B cell (primary cell): ENCODE measurements at regions not wholly inside any gene's neighbourhood (a gene's known extent, or its start where the extent isn't known, plus 50 kb on each side); places are given as distances from the start of the nearest gene placed in this dataset.

ENCODE experiments used
- ATAC-seq: fragments of 200-7000 bp; cut with Tn5 transposase; one replicate; pipeline ENCODE4 v1.10.0; 2021; ENCODE audit warnings: low read depth, mild to moderate bottlenecking, moderate number of reproducible peaks, moderate library complexity
- CTCF ChIA-PET: fragments of 350-600 bp; sonication (Branson Sonifier 250); formaldehyde crosslinking; loops from one replicate; lab custom pipeline; 2021; ENCODE audit warnings: antibody characterized with exemption, inconsistent platforms; lab: Charles Lee
- POLR2A ChIA-PET: fragments of 350-600 bp; sonication (Branson Sonifier 250); formaldehyde crosslinking; loops from one replicate; lab custom pipeline; 2021; ENCODE audit warnings: antibody characterized with exemption; lab: Charles Lee
- DNase-seq: peaks from one replicate; pipeline ENCODE4 v3.0.0; 2013
- H2AFZ ChIP-seq: 2 replicates; pipeline ENCODE4 v1.6.1; 2012; ENCODE audit warnings: mild to moderate bottlenecking, low read depth, low read length; ENCODE audit not compliant: insufficient read depth, poor library complexity, severe bottlenecking
- H3K27ac ChIP-seq, 2 donors: 1 replicate in 1 of 2; 2 replicates in 1 of 2; pipeline ENCODE4 v1.5.1; 2012 to 2013; ENCODE audit warnings: low read length in 2 of 2, mild to moderate bottlenecking in 2 of 2, moderate library complexity in 1 of 2
- H3K27me3 ChIP-seq, 4 experiments: fragments of 200-600 bp in 1 of 4; sonication (generic) in 1 of 4; replicated peaks in 1 of 4; 1 replicate in 2 of 4; 2 replicates in 2 of 4; pipeline versions ENCODE4 v1.6.1 to v1.7.0; 2013 to 2016; ENCODE audit warnings: low read length in 3 of 4, mild to moderate bottlenecking in 2 of 4, mixed read lengths in 1 of 4, moderate library complexity in 1 of 4; ENCODE audit not compliant: insufficient read depth in 4 of 4, control insufficient read depth in 3 of 4; ENCODE audit errors: control extremely low read depth in 1 of 4
- H3K36me3 ChIP-seq, 2 experiments: replicated peaks in 1 of 2; 1 replicate in 1 of 2; 2 replicates in 1 of 2; pipeline versions ENCODE4 v1.6.1 to v1.7.1; 2013; ENCODE audit warnings: low read length in 1 of 2; ENCODE audit not compliant: insufficient read depth in 2 of 2, control insufficient read depth in 1 of 2; ENCODE audit errors: control extremely low read depth in 1 of 2, extremely low read depth in 1 of 2
- H3K4me1 ChIP-seq, 2 donors: fragments of 200-600 bp in 1 of 2; sonication (generic) in 1 of 2; 1 replicate in 1 of 2; 2 replicates in 1 of 2; pipeline versions ENCODE4 v1.5.1 to v1.6.1; 2013 to 2017; ENCODE audit warnings: low read length in 2 of 2; ENCODE audit not compliant: control insufficient read depth in 2 of 2, insufficient read depth in 2 of 2
- H3K4me2 ChIP-seq: replicated peaks from 2 replicates; pipeline ENCODE3; 2012; ENCODE audit warnings: mild to moderate bottlenecking, low read depth, low read length; ENCODE audit not compliant: poor library complexity, severe bottlenecking
- H3K4me3 ChIP-seq, 5 experiments: fragments of 200-600 bp in 1 of 5; sonication (generic) in 1 of 5; 1 replicate in 3 of 5; 2 replicates in 2 of 5; pipeline versions ENCODE4 v1.5.1 to v1.7.0; 2011 to 2016; ENCODE audit warnings: low read length in 4 of 5, mild to moderate bottlenecking in 4 of 5, low read depth in 2 of 5, control low read depth in 1 of 5, moderate library complexity in 1 of 5; ENCODE audit not compliant: insufficient read depth in 1 of 5; ENCODE audit errors: control extremely low read depth in 1 of 5, extremely low read depth in 1 of 5
- H3K79me2 ChIP-seq: fragments of 200-600 bp; sonication (generic); one replicate; pipeline ENCODE4 v1.6.0; 2016; ENCODE audit warnings: low read length; ENCODE audit not compliant: control insufficient read depth, insufficient read depth
- H3K9ac ChIP-seq: fragments of 200-600 bp; sonication (generic); 2 replicates; pipeline ENCODE4 v1.6.1; 2017; ENCODE audit warnings: mild to moderate bottlenecking, low read length, moderate library complexity
- H3K9me3 ChIP-seq, 3 donors: one replicate each; pipeline versions ENCODE4 v1.6.1 to v1.7.1; 2013; ENCODE audit warnings: low read length in 2 of 3; ENCODE audit not compliant: control insufficient read depth in 2 of 3, insufficient read depth in 1 of 3; ENCODE audit errors: control extremely low read depth in 1 of 3
- H4K20me1 ChIP-seq: 2 replicates; pipeline ENCODE4 v1.6.0; 2012; ENCODE audit warnings: mild to moderate bottlenecking, low read length; ENCODE audit not compliant: insufficient read depth, control insufficient read depth, poor library complexity, severe bottlenecking
- H3K27ac Mint-ChIP-seq: one replicate; pipeline ENCODE4 v1.8.0; 2021; ENCODE audit warnings: mixed read lengths
- H3K27me3 Mint-ChIP-seq: one replicate; pipeline ENCODE4 v1.8.0; 2021; ENCODE audit warnings: mixed read lengths
- H3K4me1 Mint-ChIP-seq: one replicate; pipeline ENCODE4 v1.8.0; 2021; ENCODE audit warnings: mixed read lengths
- H3K4me3 Mint-ChIP-seq: one replicate; pipeline ENCODE4 v1.8.0; 2021; ENCODE audit warnings: mixed read lengths
- H3K9me3 Mint-ChIP-seq: one replicate; pipeline ENCODE4 v1.8.0; 2022; ENCODE audit warnings: mixed read lengths; ENCODE audit not compliant: insufficient read depth
- EZH2 ChIP-seq: IDR thresholded peaks from 2 replicates; pipeline ENCODE4 v1.6.1; 2012; ENCODE audit warnings: borderline replicate concordance, low read depth, mild to moderate bottlenecking, moderate library complexity, low read length; ENCODE audit not compliant: insufficient read depth, poor library complexity, severe bottlenecking
- WGBS: methylation state at CpG from one replicate; pipeline ENCODE4 v1.1.5; 2013; ENCODE audit warnings: missing lambda C conversion rate; ENCODE audit not compliant: insufficient coverage; 5-methylcytosine and 5-hydroxymethylcytosine counted together
- intact Hi-C: fragments of 100-400 bp; cut with micrococcal nuclease; formaldehyde crosslinking; loops from one replicate; pipeline ENCODE4 v1.10.0; 2022
- TF ChIP-seq, protein P1 (sequence below): fragments of 200-600 bp; IDR thresholded peaks from one replicate; pipeline ENCODE4 v1.8.0; 2022; ENCODE audit warnings: antibody characterized with exemption, mild to moderate bottlenecking

DNA sequence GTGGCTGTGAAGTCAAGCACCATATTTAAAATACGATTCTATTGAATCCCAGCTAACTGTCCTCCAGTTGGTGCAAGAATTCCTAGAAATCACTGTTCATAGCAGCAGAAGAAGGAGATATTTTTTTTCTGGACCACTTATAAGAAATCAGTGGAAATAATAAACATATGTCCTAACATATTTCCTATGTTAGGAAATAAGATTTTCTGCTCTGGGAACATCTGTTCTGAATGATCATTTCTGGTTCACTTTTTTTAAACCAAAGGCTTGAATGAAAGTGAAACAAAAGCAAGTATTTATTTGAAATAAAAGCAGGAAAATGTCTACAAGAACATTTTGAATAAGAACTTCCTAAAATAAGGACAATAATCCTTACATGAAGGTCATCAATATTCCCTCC is 138.9 kb upstream of the RALGAPA2 start:
- Histone ChIP-seq H4K20me1 (no peaks in the 10 kb centered on the region), H3K79me2 (no peaks in the 10 kb centered on the region), H3K9ac (no peak overlapping the region), H3K4me3 (no peak overlapping the region), H3K27ac (no peak overlapping the region), H3K4me2 (no peak overlapping the region), H3K36me3 (no peaks in the 10 kb centered on the region), H2AFZ (no peak overlapping the region), H3K9me3 (peaks cover 0 to 6% (median 0%) of the 10 kb centered on the region in 3 donors), H3K4me1 (peaks cover 0 to 2% of the 10 kb centered on the region in 2 donors), H3K27me3 (peaks cover 0 to 13% (median 0%) of the 10 kb centered on the region in 4 experiments)
- Mint-ChIP-seq H3K9me3 (no peaks in the 10 kb centered on the region), H3K4me3 (no peak overlapping the region), H3K27ac (no peak overlapping the region), H3K27me3 (peaks cover 12% of the 10 kb centered on the region), H3K4me1 (no peaks in the 10 kb centered on the region)
- ChIA-PET POLR2A (no interaction called here), CTCF (interaction anchor here (0.7 to 2.2 kb wide), 3 partner anchors 9 to 187 kb away, joined by 3 to 11 read pairs (median 3); no protein-coding TSS in a partner anchor)
- WGBS: no CpG with 5 or more reads among the region's 1 CpG
- DNase-seq: no peak
- intact Hi-C loops: no loop called here
- TF ChIP-seq, protein P1, sequence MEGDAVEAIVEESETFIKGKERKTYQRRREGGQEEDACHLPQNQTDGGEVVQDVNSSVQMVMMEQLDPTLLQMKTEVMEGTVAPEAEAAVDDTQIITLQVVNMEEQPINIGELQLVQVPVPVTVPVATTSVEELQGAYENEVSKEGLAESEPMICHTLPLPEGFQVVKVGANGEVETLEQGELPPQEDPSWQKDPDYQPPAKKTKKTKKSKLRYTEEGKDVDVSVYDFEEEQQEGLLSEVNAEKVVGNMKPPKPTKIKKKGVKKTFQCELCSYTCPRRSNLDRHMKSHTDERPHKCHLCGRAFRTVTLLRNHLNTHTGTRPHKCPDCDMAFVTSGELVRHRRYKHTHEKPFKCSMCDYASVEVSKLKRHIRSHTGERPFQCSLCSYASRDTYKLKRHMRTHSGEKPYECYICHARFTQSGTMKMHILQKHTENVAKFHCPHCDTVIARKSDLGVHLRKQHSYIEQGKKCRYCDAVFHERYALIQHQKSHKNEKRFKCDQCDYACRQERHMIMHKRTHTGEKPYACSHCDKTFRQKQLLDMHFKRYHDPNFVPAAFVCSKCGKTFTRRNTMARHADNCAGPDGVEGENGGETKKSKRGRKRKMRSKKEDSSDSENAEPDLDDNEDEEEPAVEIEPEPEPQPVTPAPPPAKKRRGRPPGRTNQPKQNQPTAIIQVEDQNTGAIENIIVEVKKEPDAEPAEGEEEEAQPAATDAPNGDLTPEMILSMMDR: no peak
- no peak for TF ChIP-seq EZH2
- ATAC-seq: no peak

- no peaks in the 10 kb centered on the region for H3K36me3 ChIP-seq
- Mint-ChIP-seq H3K4me3 (no peak overlapping the region), H3K27me3 (peaks cover 15% of the 10 kb centered on the region), H3K4me1 (no peaks in the 10 kb centered on the region), H3K9me3 (no peaks in the 10 kb centered on the region), H3K27ac (no peak overlapping the region)
- H3K4me2 ChIP-seq: no peak overlapping the region
- peaks cover 0 to 6% (median 0%) of the 10 kb centered on the region in 3 donors for H3K9me3 ChIP-seq
- H2AFZ ChIP-seq: no peak overlapping the region
- TF ChIP-seq, protein P1: no peak
- no peak for TF ChIP-seq EZH2
- WGBS: 94% methylated on average over 2 of the region's 2 CpGs
- no peaks in the 10 kb centered on the region for H3K4me1 ChIP-seq
- no peak overlapping the region for H3K4me3 ChIP-seq
- H3K27me3 ChIP-seq: peaks cover 0 to 13% (median 0%) of the 10 kb centered on the region in 4 experiments
- ATAC-seq: no peak
- no peaks in the 10 kb centered on the region for H3K79me2 ChIP-seq
- no peak for DNase-seq
- no peaks in the 10 kb centered on the region for H4K20me1 ChIP-seq
- ChIA-PET POLR2A (no interaction called here), CTCF (interaction anchor here (0.8 to 2.2 kb wide), 2 partner anchors 10 to 655 kb away, joined by 3 to 11 read pairs; no protein-coding TSS in a partner anchor)
- intact Hi-C loops: no loop called here
- no peak overlapping the region for H3K27ac ChIP-seq
- H3K9ac ChIP-seq: no peak overlapping the region
These were observed 138.0 kb upstream of the RALGAPA2 start for GRCh38 chr20:20850407-20850806.
